ENCODE measurements at regions not wholly inside any gene's neighbourhood (a gene's known extent, or its start where the extent isn't known, plus 50 kb on each side); places are given as distances from the start of the nearest gene placed in this dataset.

DNA sequence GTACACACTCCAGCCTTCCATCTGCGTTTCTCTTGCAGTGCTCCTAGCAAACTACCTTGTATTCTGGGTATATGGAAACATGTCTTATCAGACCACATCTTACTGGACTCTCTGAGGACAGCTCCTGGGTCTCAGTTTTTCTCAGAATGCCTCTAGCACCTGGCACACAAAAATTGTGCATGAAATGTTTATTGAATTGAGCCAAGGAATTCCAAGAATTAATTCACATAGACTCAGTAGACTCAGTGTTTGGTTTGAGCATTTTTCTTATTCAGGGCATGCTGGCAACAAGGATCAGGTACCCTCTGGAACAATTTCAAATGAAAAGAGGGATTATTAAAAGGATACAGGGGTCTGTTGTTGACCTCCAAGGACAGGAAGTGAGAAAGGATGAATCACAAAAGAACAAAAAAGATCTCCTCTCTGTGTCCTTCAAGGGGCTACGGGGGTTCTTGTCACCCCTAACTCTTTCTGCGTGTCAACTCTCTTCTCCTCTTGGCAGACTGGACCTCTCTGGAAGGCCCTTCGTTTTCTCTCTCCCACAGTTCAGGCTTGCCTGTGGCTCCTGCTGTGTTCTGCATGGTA is 270.0 kb upstream of the HES1 start:
- no peak for TF ChIP-seq POLR2A (IDR thresholded peaks at IDR 0.05)
- TF ChIP-seq, protein P1, sequence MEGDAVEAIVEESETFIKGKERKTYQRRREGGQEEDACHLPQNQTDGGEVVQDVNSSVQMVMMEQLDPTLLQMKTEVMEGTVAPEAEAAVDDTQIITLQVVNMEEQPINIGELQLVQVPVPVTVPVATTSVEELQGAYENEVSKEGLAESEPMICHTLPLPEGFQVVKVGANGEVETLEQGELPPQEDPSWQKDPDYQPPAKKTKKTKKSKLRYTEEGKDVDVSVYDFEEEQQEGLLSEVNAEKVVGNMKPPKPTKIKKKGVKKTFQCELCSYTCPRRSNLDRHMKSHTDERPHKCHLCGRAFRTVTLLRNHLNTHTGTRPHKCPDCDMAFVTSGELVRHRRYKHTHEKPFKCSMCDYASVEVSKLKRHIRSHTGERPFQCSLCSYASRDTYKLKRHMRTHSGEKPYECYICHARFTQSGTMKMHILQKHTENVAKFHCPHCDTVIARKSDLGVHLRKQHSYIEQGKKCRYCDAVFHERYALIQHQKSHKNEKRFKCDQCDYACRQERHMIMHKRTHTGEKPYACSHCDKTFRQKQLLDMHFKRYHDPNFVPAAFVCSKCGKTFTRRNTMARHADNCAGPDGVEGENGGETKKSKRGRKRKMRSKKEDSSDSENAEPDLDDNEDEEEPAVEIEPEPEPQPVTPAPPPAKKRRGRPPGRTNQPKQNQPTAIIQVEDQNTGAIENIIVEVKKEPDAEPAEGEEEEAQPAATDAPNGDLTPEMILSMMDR (IDR thresholded peaks at IDR 0.05 in 8 of 11, conservative IDR thresholded peaks at IDR 0.05 in 3 of 11), result no peak
